ENCODE measurements at regions not wholly inside any gene's neighbourhood (a gene's known extent, or its start where the extent isn't known, plus 50 kb on each side); places are given as distances from the start of the nearest gene placed in this dataset.

DNA sequence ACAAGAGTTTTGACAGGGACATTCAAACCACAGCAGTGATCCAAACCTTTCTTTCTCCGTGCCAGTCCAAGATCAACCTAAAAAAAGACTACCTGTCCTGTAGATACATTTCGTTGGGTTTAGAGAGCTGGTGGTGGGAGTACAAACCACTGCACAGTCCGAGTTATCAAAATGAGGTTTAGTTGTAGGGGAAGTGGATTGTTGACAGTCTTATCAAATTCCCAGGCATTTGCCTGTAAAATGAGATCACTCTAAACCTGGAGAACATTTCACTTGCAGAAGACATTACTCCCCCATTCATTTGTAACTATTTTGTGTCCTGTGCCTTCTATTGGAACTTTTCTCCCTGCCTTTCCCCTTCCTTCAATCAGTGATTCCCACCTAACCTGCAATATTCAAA is 469.6 kb upstream of the JARID2 start:
- TF ChIP-seq, protein P1, sequence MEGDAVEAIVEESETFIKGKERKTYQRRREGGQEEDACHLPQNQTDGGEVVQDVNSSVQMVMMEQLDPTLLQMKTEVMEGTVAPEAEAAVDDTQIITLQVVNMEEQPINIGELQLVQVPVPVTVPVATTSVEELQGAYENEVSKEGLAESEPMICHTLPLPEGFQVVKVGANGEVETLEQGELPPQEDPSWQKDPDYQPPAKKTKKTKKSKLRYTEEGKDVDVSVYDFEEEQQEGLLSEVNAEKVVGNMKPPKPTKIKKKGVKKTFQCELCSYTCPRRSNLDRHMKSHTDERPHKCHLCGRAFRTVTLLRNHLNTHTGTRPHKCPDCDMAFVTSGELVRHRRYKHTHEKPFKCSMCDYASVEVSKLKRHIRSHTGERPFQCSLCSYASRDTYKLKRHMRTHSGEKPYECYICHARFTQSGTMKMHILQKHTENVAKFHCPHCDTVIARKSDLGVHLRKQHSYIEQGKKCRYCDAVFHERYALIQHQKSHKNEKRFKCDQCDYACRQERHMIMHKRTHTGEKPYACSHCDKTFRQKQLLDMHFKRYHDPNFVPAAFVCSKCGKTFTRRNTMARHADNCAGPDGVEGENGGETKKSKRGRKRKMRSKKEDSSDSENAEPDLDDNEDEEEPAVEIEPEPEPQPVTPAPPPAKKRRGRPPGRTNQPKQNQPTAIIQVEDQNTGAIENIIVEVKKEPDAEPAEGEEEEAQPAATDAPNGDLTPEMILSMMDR (IDR thresholded peaks at IDR 0.05; ENCODE audit: insufficient read depth, low read length, poor library complexity, severe bottlenecking): no peak
- TF ChIP-seq EZH2phosphoT487 (conservative IDR thresholded peaks at IDR 0.05; ENCODE audit: low read length): no peak
